NCI-H446 (cell line): ENCODE measurements at regions not wholly inside any gene's neighbourhood (a gene's known extent, or its start where the extent isn't known, plus 50 kb on each side); places are given as distances from the start of the nearest gene placed in this dataset.

ENCODE experiments used
- DNase-seq, 2 experiments: peaks; one replicate each; lab custom pipeline; 2025; lab: John Stamatoyannopoulos, UW

- no peak for DNase-seq
Measured at GRCh38 chr9:134502266-134502791, 139.3 kb upstream of the COL5A1 start.

- DNase-seq: peak in 1 of 2 experiments; percentile 57
Measured at GRCh38 chr9:134502809-134503211, 138.8 kb upstream of the COL5A1 start.

GRCh38 chr9:134503301-134504105 lies 138.1 kb upstream of the COL5A1 start:
- no peak for DNase-seq

GRCh38 chr9:134504106-134504385 lies 137.6 kb upstream of the COL5A1 start:
- DNase-seq: no peak

GRCh38 chr9:134505032-134505431 lies 136.6 kb upstream of the COL5A1 start:
- DNase-seq: no peak

GRCh38 chr9:134509281-134509680 lies 132.3 kb upstream of the COL5A1 start:
- DNase-seq: no peak

- no peak for DNase-seq
Measured at GRCh38 chr9:134509817-134510216, 131.8 kb upstream of the COL5A1 start.

GRCh38 chr9:134514503-134514902 lies 127.1 kb upstream of the COL5A1 start:
- DNase-seq: no peak

- DNase-seq: no peak
Measured at GRCh38 chr9:134515026-134515821, 126.4 kb upstream of the COL5A1 start.

- DNase-seq: no peak
Measured at GRCh38 chr9:134516464-134516863, 125.1 kb upstream of the COL5A1 start.

GRCh38 chr9:134517069-134517680 lies 124.4 kb upstream of the COL5A1 start:
- no peak for DNase-seq

- peak in 1 of 2 experiments; percentile 43 for DNase-seq
Measured at GRCh38 chr9:134518004-134518606, 123.5 kb upstream of the COL5A1 start.

- DNase-seq: no peak
Measured at GRCh38 chr9:134519375-134520070, 122.1 kb upstream of the COL5A1 start.

GRCh38 chr9:134521817-134522501 lies 119.6 kb upstream of the COL5A1 start:
- DNase-seq: no peak

GRCh38 chr9:134522502-134522848 lies 119.1 kb upstream of the COL5A1 start:
- no peak for DNase-seq

- DNase-seq: no peak
Measured at GRCh38 chr9:134522976-134523375, 118.6 kb upstream of the COL5A1 start.

- no peak for DNase-seq
Measured at GRCh38 chr9:134525070-134525815, 116.4 kb upstream of the COL5A1 start.

- no peak for DNase-seq
Measured at GRCh38 chr9:134525841-134526583, 115.6 kb upstream of the COL5A1 start.

GRCh38 chr9:134526584-134527477 lies 114.8 kb upstream of the COL5A1 start:
- no peak for DNase-seq
